Fibroblast of skin of back (primary cell): ENCODE measurements at regions not wholly inside any gene's neighbourhood (a gene's known extent, or its start where the extent isn't known, plus 50 kb on each side); places are given as distances from the start of the nearest gene placed in this dataset.
"Not testable (repeated sequence)": the region's sequence is repeated elsewhere in the genome, so short reads cannot be mapped to it uniquely, and the experiment has no call there.

Experiments used
- DNase-seq: peaks from one replicate; pipeline ENCODE4 v3.0.0-alpha.2; 2013

- DNase-seq, result no peak
These were observed 86.5 kb upstream of the COG2 start for GRCh38 chr1:230555814-230556213.

DNA sequence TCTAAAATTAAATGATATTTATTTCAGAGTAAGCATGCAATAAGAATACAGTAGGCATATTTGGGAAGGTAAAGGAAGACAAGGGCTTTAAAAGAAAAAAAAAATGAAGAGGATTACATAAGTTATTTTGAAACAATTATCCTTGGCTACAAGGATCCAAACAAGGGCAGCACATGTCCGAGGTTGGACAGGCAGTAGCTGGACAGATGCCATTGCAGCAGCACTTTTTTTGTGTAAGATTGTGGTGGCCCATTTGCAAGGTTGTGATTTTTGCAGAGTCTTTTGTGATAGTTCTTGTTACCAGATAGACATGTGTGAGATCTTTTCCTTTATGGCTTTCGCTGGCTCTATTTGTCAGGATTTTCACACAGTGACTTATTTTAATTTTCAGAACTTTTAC is 89.4 kb upstream of the COG2 start:
- DNase-seq, result no peak

GRCh38 chr1:230550945-230551344 is 91.3 kb upstream of the COG2 start:
- not testable (repeated sequence) for DNase-seq

GRCh38 chr1:230550428-230550827 is 91.9 kb upstream of the COG2 start:
- no peak for DNase-seq

DNA sequence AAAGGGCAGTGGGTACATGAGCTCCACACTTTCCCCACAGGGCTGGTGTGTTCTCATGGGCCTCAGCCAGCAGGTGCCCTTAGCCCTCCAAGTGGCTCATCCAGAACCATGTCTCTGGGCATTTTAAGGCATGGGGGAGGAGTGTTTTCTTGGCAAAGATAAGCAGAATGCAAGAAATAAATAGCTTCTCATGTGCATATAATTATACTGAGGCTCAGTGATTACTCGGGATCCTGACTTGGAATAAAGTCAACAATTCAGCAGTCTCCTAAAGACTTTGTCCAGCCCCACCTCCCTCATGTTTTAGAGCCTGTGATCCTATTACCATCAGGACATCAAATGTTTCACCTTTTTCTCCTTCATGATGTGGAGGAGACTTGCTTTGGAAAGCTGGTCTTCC is 92.7 kb upstream of the COG2 start:
- no peak for DNase-seq

GRCh38 chr1:230548997-230549396 is 93.3 kb upstream of the COG2 start:
- DNase-seq, result no peak

DNA sequence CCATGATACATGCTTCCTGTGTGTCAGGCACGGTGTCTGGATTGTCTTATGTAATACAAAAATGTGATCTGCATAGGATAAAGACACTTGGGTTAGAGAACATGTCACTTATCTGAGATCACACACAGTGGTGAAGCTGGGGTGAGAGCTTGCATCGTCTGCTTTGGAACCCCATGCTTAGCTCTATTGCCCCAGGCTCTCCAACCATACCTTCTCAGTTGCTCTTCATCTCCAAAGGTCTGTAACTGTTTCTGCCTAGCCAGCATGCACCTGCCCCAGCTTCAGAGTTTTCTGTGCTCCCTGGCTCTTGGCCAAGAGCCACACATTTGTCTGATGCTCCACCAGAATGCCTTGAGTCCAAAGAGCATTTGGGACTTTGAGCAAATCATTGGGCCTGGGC is 93.9 kb upstream of the COG2 start:
- DNase-seq, result no peak

DNA sequence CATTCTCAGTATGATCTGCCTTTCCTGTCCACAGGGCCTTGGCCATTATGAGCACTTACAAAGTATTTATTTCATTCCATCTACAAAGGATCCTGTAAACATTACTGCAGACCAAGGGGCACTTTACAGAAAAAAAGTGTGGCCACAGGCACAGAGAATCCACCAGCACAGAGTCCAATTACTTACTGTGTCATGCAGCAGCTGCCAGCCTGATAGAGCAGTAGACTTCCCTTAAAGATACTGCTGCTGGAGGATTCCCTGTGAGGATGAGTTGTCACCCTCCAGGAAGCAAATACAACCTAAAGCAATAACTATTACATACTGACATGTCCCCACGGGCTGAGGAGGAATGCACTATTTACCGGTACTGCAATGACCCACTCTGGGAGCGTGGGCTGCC is 97.1 kb upstream of the COG2 start:
- DNase-seq, result no peak

DNA sequence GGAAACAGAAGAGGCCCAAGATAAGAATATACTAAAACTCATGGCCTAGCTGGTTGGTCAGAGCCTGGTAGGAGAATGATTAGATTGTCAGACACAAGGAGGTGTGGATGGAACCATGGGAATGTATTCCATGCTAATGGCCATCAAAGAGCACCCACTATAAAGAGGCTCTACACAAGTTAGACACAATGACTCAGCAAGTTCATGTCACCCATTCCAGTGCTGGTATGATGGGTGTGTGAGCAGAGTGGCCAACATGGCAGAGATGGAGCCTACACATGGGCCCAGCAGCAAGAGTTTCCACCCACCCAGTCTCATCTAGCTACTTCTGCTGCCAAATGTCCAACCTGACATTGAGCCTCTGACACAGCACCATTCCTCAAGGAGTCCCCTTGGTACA is 97.5 kb upstream of the COG2 start:
- no peak for DNase-seq

DNA sequence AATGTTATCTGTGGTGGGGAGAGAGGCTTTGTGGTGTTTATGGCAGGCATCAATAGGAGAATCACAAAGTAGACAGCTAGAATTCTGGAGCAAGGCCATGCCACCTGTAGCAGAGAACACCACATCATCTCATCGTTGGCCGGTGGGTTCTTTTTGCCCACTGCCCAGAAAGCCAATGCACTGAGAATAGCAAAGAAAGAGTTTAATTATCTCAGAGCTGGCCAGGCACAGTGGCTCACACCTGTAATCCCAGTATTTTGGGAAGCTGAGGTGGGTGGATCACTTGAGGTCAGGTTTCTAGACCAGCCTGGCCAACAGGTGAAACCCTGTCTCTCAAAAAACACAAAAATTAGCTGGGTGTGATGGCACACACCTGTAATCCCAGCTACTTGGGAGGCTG is 99.2 kb upstream of the COG2 start:
- DNase-seq, result no peak

DNA sequence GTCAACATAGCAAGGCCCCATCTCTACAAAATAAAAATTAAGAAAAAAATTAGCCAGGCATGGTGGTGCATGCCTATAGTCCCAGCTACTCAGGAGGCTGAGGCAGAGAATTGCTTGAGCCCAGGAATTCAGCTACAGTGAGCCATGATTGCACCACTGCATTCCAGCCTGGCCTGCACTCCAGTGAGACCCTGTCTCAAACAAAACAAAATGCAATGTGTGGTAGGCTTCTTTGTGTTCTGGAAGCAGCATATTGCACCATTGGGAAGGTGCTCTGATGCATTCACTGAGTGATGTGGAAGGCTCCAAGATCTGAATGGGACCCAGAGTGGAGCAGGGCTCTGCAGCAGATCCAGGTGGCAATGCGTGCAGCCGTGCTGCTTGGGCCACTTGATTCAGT is 99.6 kb upstream of the COG2 start:
- DNase-seq, result no peak

- DNase-seq, result peak; percentile 79
These were observed 100.2 kb upstream of the COG2 start for GRCh38 chr1:230542054-230542453.

DNA sequence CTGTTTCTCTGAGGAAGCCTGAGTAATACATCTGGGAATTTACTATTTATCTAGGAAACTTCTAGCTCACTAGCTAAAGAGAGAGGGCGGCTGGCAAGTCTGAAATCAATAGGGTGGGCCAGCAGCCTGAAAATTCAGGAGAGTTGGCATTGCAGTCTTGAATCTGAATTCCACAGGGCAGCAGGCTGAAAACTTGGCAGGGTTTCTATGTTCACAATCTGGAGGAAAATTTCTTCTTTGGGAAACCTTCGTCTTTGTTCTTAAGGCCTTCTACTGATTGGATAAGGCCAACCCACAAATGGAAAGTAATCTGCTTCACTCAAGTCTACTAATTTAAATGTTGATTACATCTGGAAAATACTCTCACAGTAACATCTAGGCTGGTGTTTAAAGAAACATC is 101.0 kb upstream of the COG2 start:
- no peak for DNase-seq

DNA sequence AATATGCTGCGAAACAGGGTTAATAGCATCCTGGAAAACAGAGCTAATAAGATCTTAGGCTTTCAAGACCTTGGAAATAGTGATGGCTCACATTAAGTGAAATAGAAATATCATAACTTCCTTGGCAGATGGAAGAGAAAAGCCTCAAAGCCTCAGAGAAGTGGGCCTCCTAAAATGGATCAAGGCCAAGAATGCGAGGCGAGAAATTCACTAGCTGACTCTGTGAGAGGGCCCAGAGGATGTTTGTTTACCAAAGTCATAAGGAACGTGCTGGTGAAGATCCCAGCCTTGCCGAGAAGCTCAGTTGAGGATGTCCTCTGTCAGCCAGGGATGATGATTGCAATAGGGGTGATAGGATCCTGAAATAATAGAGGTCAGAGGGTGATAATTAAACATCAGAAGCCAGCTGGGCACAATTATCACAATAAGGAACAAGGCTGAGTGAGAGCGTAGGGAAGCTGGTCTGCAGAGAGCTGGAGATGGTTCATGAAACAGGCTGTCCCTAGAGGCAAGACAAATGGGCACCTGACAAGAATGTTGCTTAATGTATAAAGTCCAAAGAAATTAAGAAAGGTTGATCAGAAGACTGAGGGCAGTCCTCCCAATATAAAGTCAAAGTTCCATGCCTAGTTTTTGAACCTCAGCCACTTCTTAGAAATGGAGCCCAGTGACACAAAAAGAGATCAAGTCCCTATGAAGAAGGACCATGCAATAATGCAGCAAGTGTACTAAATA is 101.7 kb upstream of the COG2 start:
- peak; percentile 7 for DNase-seq

- no peak for DNase-seq
These were observed 104.8 kb upstream of the COG2 start for GRCh38 chr1:230537456-230537855.

DNA sequence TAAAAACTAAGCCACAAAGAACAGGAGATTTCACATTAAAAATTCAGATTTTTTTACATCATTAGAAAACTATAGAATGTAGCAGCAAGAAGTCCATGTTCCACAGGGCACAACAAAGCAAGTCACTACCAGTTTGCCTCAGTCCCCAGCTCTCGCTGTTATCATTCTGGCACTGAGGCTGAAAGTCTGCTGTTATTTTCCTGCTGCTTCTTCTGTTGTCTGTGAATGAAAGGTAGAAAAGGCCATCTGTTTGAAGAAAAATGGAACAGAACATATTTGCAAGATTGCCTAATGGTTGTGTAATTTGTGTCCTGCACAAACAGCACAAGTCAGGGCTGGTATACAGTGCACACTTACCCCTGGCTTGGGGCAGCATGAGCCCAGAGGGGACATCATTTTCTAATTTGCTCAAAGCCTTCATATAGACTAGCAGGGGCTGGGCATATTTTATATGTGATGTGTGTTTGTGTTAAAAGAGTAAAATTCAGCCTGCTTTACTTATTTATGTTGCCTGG is 105.6 kb upstream of the COG2 start:
- no peak for DNase-seq

GRCh38 chr1:230534224-230534623 is 108.1 kb upstream of the COG2 start:
- DNase-seq, result no peak

DNA sequence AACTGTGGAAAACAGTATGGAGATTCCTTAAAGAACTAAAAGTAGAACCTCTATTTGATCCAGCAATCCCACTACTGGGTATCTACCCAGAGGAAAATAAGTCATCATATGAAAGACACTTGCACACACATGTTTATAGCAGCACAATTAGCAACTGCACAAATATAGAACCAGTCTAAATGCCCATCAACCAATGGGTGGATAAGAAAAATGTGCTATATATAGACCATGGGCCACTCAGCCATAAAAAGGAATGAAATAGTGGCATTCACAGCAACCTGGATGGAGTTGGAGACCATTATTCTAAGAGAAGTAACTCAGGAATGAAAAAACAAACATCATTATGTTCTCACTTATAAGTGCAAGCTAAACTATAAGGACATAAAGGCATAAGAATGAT is 105.0 kb upstream of the PGBD5 start:
- no peak for DNase-seq

- no peak for DNase-seq
These were observed 93.1 kb upstream of the PGBD5 start for GRCh38 chr1:230519246-230519645.

- DNase-seq, result no peak
These were observed 92.4 kb upstream of the PGBD5 start for GRCh38 chr1:230518511-230518910.

GRCh38 chr1:230517786-230518185 is 91.7 kb upstream of the PGBD5 start:
- DNase-seq, result no peak

DNA sequence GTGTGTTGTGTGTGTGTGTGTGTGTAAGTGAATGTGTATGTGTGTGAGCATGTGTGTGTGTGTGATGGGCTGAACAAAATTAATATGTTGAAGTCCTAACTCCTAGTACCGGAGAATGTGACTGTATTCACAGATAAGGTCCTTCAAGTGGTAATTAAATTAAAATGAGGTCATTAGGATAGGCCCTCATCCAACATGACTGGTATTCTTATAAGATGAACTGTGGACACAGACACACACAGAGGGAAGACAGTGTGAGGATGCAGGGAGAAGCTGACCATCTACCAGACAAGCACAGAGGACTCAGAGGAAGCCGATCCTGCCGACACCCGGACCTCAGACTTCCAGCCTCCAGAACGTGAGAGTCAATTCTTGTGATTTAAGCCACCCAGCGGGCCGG is 91.2 kb upstream of the PGBD5 start:
- DNase-seq, result no peak

DNA sequence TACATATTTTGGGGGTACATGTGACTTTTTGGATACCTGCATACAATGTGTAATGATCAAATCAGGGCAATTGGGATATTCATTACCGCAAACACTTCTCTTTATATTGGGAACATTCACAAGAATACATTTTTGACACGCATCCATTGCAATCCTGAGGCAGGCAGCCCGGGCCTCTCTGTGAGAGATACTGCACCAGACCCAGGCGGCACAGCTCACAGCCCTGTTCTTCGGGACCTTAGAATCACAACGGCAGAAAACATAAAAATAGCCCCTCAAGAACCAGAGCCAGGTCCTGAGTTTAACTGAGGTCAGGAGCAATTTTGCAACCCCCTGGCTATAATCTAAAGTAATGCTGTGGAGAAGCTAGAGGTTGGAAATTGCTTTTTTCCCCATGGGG is 90.8 kb upstream of the PGBD5 start:
- DNase-seq, result no peak

DNA sequence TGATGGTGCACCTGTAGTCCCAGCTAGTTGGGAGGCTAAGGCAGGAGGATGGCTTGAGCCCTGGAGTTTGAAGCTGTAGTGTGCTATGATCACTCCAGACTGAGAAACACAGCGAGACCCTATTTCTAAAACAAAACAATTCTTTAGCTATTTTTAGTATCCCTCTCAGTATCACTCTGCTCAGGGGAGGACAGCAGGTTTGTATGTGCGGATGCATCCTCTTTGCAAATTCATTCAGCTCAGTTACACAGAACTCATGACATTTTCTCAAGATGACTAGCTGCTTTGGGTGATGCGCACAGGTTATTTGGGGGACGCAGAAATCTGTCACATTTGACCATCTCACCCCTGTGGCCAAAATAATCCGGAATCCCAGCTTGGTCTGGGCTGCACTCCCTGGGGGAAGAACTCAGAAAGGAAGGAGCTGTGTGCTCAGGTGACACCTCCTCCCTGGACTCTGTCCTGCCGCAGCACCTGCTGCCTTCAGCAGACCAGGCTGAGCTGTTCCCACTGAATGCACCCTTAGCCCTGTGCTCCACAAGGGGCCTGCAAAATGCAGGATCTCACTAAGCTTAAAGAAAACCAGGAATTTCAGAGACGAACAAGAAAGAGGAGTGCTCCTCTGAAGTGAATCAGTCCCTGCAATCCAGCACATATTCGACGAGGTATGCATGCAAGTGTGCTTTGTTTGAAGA is 89.5 kb upstream of the PGBD5 start:
- no peak for DNase-seq
